Fibroblast of skin of left quadriceps (primary cell): ENCODE measurements at regions not wholly inside any gene's neighbourhood (a gene's known extent, or its start where the extent isn't known, plus 50 kb on each side); places are given as distances from the start of the nearest gene placed in this dataset.

Experiments used
- DNase-seq, 2 experiments: peaks; one replicate each; pipeline ENCODE4 v3.0.0-alpha.2; 2013; ENCODE audit warnings: low read depth in 2 of 2

DNA sequence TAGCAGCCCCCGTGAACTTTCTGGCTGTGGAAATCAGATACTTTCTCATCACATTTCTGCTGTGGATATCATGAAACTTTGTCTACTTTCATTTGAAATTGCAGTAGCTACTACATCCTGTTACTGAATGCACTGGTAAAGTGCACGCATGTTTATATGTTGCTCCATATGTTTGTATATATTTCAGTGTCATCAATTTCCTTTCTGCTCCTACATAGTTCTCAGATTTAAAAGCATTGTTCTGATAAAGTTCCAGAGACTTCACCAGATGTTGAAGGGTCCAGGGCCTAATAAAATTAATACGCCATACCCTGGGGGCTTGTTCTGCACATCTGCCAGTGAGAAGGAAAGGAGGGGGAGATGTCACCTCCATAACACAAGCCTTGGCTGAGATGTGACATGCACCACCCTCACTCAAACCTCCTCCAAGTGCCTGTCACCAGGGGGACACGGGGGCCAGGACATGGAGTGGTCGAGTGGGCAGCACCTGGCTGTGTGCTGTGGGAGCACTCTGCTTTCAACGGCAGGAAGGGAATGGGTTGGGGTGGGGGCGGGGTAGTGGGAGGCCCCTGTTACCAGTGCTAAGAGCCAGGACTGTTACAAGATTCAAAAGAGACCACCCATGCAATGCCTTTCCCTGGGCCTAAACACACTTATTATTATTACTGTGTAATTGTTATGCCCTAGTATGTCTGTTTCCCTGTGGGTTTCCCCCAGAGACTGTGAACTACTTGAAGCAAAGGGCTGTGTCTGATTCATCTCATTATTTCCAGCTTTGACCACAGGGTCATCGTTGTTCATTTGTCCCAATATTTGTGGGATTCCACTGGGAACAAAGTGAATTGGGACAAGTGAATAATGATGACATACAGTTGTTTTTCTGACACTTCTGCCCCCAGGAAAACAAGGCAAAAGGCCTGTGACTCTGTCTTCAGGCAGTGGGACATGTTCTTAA, 193.4 kb downstream of the FOXL1 start:
- no peak for DNase-seq

DNA sequence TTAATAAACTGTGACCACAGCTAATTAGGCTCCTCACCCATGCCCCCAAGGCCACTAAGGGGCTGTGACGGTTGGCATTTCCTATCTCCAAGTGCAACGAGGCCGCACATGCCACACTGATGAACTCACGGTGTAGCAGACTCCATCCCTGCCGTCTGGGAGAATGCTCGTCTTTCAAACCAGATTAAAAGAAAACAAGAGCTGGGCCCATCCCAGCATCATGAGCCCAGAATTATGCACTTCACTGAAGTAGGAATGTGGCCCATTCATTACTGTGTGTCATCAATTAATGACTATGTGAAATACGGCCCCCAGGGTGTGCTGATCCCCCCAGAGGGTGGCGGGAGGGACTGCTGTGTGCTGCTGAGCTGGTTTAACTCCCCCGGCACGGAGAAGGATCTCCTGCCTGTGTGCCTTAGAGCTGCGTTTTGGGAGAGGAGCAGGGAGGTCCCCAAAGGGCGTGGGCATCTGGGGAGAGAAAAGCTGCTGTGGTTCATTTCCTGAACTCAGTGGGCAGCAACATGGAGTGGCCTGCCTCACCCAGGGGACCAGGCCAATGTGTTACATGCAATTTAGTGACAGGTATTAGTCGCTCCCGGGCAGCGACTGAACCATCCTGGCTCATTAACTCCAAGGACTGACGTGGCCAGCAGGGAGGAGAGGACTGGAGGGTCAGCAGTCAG, 194.5 kb downstream of the FOXL1 start:
- DNase-seq, result peak; percentile 82

DNA sequence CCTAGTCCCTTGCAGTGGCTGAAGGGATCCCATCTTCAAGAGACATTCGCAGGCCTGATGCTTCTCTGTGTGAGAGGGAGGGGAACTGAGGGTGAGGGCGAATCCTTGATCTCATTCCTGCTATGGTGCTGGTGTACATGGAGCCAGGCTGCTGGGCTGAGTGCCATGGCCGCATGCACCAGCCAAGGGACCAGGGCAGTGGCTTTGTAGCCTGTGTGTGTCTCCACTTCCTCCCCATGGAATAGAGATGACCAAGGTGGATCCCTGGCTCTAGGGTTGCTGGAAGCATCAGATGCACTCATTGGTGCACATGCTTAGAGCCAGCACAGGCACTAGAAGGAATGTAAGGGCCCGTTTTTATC, 195.0 kb downstream of the FOXL1 start:
- no peak for DNase-seq

DNA sequence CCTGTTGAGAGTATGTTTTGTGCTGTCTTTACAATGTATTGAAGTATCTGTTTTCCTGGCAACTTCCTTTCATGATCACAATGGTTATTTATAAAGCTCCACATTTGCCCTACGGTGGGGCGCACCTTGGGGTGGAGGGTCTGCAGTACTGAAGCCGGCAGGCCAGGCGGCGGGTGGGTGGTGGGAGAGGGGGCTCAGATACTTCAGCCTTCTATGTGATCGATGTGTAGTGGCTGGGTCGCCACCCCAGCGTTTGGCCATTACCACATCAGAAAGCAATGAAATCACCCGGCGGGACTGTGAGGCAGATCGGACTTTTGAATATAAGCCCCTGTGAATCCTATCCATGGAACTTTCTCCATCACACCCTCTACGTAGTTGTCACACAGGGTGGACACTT, 196.6 kb downstream of the FOXL1 start:
- DNase-seq, result no peak

DNA sequence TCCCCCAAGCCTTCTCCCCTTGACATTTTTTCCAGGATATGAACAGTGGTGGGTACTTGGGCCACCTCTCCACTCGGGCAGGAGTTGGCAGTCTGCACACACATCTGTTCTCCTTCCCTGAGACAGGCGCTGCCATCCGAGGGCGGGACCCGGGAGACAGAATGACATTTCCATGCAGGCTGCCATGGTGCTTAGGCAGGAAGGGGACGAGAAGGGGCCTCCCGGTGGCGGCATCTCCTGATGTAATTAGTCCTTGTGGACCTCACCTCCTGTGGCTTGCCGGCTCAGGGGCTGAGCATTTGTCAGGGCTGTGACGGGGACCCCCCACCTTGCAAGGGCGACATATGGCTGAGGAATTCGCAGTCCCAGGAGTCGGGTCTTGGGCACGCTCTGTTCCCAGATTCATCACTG, 197.2 kb downstream of the FOXL1 start:
- DNase-seq, result no peak

DNA sequence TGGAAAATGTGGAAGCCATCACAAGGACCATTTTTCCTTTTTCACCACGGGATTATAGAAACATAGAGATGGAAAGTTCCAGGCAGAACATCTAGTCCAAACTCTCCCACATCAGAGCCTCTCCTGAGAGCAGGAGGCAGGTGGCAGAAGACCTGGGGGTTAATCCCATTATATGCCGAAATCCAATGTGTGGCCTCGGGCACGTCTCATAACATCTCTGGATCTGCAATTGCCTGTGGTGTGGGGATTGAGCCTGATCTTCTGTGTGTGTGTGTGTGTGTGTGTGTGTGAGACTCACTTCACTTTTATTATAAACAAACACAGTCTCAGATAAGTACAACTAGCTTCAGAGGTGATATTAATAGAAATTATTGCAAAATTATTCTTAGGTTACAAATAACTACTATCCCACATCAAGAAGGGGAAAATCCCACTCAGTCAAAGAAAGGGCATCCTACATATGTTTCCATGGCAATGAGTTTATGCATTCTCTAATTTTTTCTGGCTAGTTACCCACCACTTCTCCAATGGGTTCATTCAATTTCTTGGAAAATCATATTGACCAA, 199.1 kb downstream of the FOXL1 start:
- no peak for DNase-seq

DNA sequence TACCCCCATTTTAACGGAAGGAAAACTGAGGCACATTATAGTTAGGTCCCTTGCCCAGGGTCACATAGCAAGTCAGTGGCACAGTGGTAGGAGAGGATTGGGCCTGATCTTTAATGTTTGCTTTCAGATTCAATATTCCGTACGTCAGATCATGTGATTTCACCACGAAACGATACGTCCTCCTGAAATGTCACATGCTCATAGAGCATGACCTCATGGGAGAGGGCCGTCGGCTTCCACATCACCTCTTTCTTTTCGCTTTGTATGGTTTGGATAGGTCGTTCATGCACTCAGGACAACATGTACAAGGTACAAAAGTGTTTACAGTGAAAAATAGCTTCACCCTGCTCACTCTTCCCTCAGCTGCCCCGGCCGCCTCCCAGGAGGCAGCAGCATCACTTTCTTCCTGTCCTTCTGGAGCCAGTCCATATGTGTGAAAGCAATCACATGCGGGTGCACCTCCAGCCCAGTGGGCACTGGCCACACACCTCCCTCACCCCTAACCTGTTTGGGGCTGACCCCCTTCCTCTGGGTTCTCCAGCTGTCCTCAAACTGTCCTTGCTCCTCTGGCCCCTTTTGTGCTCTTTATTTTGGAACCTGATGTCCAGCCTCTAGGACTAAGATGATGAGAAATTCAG, 199.9 kb downstream of the FOXL1 start:
- DNase-seq, result no peak

DNA sequence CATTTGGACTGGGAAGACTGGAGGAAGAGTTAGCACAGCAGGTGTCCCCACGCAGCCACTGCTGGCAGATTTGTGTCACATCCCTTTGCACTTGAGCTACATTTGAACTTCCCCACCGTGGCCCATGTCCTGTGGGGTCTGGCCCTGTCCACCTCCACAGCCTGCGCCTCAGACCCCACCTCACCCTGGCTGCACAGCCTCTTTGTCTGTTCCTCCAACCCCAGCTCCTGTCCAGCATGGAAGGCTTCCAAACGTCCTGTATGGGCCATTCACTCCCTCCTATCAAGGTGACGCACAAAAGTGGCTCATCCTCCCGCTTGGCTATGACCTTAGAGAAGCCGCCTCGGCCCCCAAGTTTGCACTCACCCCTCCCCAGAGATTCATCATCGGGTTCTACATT, 200.6 kb downstream of the FOXL1 start:
- no peak for DNase-seq

DNA sequence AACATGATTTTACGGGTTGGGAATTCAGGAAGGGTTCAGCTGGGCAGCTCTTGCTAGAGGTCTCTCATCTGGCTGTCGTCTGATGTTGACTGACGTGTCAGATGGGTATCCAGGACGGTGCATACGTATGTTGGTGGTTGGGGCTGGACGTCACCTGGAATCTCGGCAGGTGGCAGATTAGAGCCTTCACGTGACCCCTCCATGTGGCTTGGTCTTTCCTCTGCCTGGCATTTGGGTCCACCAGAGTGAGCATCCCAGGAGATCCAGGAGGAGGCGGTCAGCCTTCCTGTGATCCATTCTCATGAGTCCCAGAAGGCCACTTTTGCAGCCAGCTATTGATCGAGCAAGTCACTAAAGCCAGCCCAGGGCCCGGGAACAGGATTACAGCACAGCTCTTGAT, 202.7 kb downstream of the FOXL1 start:
- no peak for DNase-seq

DNA sequence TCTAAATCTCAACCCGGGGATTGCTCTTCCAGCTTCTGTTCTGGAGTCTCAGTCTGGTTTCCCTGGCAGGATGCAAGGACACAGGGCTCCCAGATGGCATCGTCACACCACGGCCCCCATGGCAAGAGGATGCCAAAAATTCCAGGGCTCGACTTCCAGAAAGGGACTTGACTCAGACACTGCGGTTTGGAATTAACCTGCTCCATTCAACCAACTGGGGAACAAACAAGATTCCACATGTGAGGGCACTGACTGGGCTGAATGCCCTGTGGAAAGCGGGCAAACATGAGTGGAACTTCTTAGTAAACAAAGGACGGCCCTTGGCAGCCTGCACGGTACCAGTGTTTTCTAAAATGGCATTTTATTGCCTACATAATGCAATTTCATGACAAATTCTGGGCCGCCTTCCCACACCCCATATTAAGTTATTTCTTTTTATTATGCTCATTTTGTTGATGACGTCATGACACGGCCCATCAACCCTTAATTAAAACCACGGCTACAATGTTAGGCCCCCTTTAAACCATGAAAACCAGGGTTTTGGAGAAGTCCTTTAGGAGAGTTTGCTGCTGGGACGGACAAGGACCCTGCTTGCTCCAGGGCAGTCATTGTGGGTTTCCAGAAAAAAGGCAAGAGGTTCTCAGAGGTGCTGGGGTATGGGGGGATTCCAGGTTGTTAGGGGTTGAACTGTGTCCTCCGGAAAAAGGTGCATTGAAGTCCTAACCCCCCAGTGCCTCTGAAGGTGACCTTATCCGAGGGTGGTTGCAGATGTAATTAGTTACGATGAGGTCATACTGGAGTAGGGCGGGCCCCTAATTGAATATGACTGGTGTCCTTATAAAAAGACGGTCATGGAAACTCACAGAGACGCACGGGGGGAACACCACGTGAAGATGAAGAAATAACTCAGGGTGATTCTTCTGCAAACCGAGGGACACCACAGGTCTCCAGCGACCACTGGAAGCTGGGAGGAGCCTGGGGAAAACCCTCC, 205.6 kb downstream of the FOXL1 start:
- no peak for DNase-seq

DNA sequence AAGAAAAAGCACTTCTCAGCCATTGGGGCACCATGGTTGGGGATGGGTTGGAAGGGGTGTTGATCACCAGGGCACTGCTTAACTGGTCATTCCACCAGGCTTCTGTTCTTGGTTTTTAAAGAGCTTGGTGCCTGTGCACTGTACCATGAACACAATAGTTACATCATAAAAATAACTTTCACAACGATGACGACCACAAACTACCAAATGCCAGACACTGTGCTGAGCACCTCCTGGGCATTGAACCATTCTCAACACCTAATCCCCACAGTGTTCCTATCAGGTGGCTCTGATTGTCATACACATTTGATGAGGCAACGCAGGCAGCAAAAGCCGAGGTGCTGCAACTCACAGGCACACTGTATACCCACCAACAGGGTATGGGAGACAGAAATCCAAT, 208.0 kb downstream of the FOXL1 start:
- DNase-seq, result no peak

DNA sequence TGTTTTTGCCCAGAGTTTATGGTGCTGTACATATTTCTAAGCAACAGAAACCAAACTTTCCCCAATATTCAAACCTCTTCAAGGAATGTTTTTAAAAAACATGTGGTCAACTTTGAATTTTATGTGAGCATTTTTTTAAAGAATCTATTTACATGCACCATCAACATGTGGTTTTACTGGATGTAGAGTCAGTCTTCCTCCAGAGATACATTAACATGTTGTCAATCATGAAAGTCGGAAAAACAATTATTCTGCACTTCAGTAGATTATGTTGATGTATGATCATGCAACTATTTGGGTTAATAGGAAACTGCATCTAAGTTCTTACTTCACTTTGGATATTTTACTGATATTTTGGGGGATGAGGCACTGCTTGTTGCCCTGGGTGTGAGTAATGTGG, 208.6 kb downstream of the FOXL1 start:
- no peak for DNase-seq

DNA sequence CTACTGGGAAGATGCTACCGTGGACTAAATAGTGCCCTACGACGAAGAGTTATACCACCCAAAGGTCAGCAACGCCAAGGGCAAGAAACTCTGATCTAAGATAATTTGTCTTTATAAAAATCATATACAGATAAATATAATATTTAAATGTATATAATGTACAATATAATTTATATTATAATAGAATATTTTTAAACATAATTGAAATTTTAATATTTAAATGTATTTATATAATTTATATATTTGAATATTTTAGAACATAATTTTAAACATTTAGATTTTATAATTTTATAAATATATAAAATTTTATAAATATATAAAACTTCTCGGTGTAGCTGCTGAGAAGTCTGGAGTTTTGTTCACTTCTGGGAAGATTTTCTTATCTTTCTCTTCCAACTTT, 209.2 kb downstream of the FOXL1 start:
- no peak for DNase-seq

DNA sequence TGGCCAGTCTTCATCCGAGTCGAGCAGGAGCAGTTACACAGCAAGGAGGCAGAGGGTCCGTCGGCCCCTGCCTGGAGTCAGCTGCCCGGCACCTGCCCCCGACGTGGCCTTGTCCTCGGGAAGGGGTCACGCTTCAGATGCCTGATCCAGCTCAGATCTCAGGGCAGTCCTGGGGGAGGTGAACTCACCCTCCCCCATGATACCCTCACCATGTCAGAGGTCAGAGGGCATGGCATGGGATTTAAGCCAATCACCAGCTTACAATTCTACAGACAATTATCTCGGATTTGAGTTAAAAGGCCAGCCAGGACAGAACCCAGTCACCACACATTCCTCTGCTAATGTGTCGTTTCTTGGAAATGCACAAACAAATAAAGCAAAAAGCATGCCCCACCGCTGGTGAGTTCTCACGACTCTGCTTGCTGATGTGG, 211.3 kb downstream of the FOXL1 start:
- no peak for DNase-seq

DNA sequence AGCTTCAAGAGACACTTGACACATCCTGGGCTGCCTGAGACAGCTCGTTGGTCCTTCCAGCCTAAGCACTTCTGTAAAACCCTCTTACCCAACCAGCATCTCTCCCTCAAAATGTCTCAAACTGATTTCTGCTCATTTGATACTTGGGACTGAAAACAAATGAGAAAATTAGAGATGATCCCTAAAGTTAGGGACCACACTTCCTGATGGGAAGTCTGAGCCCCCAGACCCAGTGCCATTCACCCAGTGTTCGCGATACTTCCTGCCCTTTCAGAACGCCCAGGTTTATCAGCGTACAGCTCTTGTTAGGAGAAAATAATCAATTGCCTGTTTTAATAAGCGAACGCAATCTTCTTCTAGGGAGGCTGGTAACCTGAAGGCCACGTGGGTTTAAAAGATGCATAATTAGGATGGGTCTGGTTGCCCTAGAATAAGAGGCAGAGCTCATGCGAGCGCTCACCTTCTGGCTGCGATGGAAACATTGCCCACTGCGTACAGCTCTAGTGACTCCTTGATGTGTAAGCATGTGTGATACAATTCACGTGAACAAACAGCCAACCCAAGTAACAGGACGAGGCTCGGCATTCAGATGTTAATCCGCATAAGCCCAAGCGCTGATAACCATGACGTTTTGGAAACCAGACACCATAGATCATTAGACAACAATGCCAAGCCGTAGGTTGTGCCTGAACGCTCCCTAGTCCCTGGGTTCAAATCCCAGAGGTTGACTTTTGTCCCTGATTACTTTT, 213.1 kb downstream of the FOXL1 start:
- DNase-seq, result no peak

DNA sequence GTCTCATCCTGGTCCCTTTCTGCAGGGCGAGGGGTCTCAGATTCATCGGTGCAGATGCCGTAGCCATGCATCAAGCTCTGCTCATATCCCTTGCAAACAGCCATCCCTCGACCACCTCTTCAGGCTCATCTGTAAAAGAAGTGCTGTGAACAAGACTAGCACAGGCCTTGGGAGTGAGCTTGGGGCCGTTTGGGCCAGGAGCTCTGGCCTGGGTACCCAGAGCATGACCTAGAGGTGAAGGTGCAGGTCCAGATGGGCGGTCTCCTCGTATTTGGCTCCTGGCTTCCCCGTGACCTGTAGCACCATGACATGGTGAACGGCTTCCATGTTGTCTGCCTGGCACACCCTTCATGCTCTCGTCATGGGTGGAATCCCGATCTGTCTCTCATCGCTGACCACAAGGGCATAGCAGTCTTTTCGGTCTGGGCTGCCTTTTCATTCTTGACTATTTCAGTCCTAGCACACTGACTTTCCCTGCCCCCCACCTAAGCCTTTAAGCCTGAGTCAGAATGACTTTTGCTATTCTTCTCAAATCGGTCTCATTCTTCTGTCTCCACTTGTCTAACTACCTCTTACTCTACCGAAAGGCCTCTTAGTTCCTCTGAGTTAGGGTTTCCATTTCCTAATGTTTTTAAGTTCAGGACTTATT, 216.0 kb downstream of the FOXL1 start:
- DNase-seq, result no peak

DNA sequence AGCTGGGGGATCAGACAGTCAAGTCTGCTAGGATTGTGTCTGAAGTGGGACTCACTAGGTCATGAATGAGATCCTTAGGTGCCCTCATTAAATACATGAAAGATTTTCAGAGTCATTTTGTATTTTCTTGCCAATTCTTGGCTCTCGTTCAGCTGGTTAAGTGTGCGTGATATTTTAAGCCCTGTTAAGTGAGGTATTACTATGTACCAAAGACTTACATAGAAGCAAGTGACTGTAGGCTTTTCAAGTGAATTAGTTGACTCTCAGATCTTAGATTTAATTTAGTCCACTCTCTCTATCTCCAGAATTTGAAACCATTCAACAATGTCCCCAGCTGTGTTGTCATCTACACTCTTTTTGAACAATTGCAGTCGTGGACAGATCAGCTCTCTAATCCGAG, 219.4 kb downstream of the FOXL1 start:
- DNase-seq, result no peak

DNA sequence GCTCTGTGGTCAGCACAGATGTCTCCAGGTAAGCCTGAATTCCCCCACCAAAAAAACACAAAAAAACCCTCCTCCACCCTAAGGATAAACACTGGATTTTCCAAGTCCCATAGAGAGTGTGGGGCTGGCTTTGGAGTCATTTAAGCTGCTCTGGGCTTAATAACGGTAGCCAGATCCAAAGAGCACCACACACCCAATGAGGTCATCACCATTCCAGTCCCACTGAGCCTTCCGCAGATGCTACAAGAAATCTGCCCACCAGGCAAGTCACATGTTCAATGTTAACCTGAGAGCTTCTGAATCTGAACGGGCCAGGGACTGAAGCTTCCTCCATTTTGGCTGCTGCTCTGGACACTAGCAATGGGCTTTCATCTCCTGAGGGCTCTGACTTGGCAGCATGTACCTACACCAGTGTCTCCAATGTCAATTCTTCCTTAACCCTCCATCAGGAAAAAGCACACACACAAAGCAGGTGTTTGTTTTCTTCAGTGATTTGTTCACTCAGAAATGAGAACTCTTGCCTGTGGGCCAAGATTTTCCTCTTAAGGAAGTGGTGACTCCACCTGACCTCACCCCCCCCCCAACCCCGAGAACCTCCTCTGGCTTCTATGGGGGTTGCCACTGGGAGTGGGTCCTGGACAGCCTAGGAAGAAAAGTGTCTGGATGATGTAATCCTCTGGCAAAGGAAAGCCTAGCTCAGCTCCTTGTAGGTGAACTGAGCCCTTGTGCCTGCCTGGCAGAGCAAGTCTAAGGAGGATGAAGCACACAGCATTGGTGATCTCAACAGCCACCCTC, 220.1 kb downstream of the FOXL1 start:
- no peak for DNase-seq

DNA sequence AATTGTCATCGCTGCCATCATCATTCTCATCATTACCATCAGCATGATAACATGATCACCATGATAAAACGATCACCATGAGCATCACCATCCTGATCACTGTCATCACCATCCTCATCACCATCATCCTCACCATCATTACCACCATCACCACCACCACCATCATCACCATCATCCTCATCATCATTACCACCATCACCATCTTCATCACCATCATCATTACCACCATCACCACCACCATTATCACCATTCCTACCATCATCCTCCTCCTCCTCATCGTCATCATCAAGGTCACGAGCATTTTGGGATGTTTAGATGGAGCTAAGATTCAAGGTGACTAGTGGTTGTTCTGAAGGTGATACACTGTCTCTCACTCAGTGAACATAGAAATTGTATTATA, 221.0 kb downstream of the FOXL1 start:
- no peak for DNase-seq
